T-helper 9 cell (primary cell): ENCODE measurements at regions not wholly inside any gene's neighbourhood (a gene's known extent, or its start where the extent isn't known, plus 50 kb on each side); places are given as distances from the start of the nearest gene placed in this dataset.

Experiments
- DNase-seq: peaks from one replicate; pipeline ENCODE4 v3.0.0-alpha.2; 2020

- DNase-seq, result no peak
These were observed 223.9 kb upstream of the TPM1 start for GRCh38 chr15:62818691-62819090.

- DNase-seq, result no peak
These were observed 221.0 kb upstream of the TPM1 start for GRCh38 chr15:62821384-62822131.

DNA sequence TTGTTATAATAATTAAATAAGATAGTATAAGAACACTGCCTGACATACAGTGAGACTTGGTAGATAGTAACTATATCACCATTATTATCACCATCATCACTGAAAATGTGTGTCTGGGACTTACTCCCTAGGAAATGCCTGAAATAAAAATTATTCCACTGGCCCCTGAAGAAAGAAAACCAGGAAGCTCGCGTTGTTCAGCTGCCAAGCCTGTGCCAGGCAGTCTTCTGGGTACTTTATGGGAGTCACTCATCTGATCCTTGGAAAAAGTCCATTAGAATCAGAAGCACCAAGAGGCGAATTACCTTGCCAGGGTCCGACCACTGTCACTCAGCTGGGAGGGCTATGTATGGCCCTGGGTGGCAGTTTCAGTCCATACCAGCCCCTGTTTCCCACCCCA, 220.3 kb upstream of the TPM1 start:
- DNase-seq, result no peak

DNA sequence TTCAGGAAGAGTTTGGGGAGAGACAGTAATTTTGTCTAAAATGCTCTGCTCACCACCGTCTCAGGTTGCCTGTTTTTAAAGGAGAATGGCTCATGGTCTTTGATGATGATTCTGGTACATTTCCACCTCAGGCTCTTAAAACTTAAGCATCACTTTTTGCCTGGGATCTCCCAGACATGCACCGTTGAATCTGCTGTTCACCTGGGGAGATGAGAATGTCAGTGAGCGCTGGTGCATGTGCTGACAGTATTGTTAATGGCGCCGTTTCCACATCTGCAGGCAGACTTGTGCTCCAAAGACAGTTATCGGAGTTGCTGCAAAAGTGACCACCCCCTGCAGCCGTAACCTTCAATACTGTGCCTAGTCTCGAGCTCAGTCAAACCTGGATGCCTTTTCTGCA, 219.0 kb upstream of the TPM1 start:
- no peak for DNase-seq

- no peak for DNase-seq
These were observed 218.2 kb upstream of the TPM1 start for GRCh38 chr15:62824111-62825015.

DNA sequence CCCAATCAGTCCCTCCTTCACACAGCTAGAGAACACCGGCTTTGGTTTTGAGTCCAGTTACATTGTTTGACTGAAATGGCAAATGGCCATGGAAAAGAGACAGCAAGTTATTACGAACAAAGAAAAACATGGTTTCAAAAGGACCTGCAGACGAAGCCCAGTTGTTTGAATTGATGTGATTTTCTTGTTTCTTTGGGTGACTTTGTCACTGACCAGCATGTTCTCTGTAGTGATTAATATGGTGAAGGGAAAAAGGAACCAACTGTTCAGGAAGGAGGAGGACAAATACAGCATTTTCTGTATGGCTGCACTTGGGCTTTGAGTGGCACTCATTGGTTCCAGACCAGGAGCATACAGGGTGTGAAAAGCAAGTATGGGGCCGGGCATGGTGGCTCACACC, 217.4 kb upstream of the TPM1 start:
- DNase-seq, result no peak

DNA sequence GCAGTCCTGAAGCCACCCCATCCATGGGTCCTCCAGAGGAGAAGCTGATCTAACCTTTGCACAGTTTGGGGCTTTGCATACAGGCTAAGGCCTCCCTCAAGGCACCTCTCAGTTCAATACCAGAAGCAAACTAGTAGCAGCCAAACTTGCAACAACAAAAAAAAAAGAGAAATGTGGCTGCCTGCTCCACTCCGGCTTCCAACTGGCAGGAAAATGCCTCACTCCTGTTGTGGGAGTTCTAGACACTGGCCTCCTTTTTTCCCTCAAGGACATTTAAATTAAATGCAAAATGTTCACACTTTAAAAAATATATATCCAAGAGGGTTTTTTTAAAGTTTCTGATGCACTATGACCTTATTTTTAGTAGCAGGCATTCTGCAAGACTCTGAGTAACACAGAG, 216.0 kb upstream of the TPM1 start:
- DNase-seq, result no peak

DNA sequence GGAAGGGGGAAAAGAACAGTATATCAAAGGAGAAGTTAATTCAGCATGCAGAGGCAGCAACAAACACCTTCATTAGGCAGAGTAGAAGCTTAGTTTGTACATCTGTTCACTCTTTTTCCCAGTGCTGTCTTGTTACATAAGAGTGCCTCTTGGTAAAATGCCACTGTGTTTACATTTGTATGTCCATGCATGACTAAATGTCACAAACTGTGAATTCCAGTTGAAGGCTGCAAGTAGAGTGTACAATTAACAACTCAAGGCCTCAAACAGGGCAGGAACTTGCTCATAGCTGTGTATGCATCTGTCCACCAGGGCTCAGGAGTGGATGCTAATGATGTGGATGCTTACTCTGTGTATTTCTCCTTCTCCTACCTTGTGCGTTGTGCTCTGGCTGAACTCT, 214.2 kb upstream of the TPM1 start:
- no peak for DNase-seq

DNA sequence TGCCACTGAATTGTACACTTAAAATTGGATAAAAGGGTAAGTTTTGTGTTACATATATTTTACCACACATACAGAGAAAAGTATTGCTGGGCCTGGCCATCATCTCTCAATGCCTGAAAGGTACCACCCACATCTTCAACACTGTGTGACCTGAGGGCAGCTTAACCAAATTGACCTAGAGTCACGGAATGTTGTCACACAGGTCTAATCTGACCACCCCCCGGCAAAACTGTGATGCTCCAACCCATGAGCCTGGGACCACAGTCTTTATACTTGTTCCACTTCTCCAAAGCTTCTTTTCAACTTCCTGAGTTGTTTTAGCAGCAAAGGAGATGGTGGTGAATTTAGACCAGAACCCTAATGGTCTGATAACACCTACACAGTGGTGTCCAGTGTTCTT, 210.3 kb upstream of the TPM1 start:
- no peak for DNase-seq

- DNase-seq, result no peak
These were observed 208.9 kb upstream of the TPM1 start for GRCh38 chr15:62833646-62834045.

DNA sequence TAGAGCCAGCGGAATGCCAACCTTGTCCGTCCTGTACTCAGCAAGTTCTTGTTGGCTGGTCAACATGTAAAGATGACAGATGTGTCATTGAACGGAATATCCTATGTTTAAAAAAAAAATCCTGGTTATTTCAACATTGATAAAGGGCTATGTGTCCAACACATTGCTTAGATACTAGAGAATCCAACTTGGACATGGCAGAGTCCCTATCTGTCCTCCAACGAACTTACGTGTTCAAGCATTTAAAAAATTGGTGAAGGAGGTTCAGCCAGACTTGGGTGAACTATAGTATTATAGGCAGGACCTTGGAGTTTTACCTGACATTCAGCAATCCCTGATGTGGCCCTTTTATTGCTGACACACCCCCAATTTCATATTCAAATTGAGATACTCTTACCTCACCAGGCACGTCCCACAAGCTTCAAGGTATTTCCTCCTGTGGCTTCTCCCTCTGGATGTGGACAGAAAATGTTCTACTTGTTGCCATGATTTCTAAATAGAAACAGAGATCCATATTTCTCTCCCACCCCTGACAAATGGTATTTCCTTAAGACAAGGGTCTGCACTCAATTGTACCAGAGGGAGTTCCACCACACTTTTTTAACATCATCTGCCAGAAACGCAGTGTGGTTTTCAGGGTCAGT, 207.7 kb upstream of the TPM1 start:
- DNase-seq, result no peak

GRCh38 chr15:62835351-62835750, 207.2 kb upstream of the TPM1 start:
- no peak for DNase-seq

DNA sequence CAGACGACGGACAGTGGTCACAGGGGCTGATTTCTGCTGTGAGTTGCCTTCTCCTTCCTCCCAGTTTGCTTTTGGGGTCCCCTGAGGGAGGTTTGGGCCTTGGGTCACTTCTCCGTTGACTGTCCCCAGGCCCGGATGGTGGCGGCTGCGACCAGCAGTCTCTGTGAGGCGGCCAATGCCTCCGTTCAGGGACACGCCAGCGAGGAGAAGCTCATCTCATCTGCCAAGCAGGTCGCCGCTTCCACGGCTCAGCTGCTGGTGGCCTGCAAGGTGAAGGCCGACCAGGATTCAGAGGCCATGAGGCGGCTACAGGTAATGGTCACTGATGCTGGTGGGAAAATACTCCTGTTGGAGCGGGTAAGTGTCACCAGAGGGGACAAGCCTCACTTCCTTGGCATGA, 206.8 kb upstream of the TPM1 start:
- DNase-seq, result no peak

- DNase-seq, result no peak
These were observed 201.8 kb upstream of the TPM1 start for GRCh38 chr15:62840526-62841268.

DNA sequence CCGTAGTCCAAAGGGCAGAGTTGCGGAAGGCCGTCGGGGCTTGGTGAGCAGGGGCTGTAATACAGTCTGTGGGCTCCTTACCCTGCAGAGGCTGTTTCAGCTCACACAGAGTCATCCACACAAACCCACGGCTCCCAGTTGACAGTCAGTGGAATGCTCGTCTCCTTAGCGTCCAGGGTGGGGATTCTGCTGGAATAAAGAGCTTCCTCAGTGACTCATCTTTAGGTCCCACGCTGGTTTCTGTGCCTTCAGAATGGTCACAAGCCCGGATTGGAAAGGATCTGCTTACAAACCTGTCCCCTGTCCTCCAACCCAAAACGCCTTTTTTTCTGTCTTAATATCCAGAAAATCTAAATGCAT, 201.3 kb upstream of the TPM1 start:
- no peak for DNase-seq

GRCh38 chr15:62841891-62842559, 200.5 kb upstream of the TPM1 start:
- DNase-seq, result no peak

DNA sequence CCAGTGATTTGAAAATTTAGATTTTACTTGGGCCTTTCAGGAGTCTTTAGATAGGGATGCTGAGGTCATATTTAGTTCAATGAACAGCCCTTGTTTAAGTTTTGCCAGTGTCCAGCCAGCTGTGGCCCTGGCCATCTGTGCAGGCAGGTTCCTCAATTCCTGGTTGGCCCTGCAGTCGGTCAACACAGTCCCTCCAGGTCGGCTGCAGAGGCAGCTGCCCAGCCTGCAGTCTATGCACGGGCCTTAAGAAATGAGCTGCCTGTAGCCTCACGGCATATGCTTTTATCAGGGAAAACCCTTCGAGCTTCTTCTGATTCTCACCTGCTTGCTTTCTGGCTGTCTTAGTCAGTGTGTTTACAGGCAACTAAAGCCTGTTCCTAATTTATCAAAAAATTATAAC, 199.2 kb upstream of the TPM1 start:
- DNase-seq, result no peak

- DNase-seq, result no peak
These were observed 197.8 kb upstream of the TPM1 start for GRCh38 chr15:62844564-62845240.

- no peak for DNase-seq
These were observed 197.1 kb upstream of the TPM1 start for GRCh38 chr15:62845241-62846126.

- DNase-seq, result no peak
These were observed 196.3 kb upstream of the TPM1 start for GRCh38 chr15:62846131-62846804.
